SK-N-SH (cell line): ENCODE measurements at regions not wholly inside any gene's neighbourhood (a gene's known extent, or its start where the extent isn't known, plus 50 kb on each side); places are given as distances from the start of the nearest gene placed in this dataset.
"Not testable (repeated sequence)": the region's sequence is repeated elsewhere in the genome, so short reads cannot be mapped to it uniquely, and the experiment has no call there.

ENCODE experiments used
- EP300 ChIP-seq, 2 experiments: IDR thresholded peaks; 2 replicates each; pipeline versions ENCODE4 v1.4.0 to v1.6.1; 2012; ENCODE audit warnings: borderline replicate concordance in 1 of 2, low read depth in 1 of 2, low read length in 1 of 2
- MXI1 ChIP-seq: IDR thresholded peaks from 2 replicates; pipeline ENCODE4 v1.6.1; 2012; ENCODE audit warnings: mild to moderate bottlenecking, low read depth, low read length, improper control_type of control experiment
- POLR2AphosphoS5 ChIP-seq: IDR thresholded peaks from 2 replicates; pipeline ENCODE4 v1.6.1; 2012; ENCODE audit warnings: low read depth, low read length
- RCOR1 ChIP-seq: fragments of 150-350 bp; IDR thresholded peaks from 2 replicates; pipeline ENCODE4 v1.6.1; 2017; ENCODE audit warnings: antibody characterized with exemption, low read length
- SIN3A ChIP-seq: IDR thresholded peaks from 2 replicates; pipeline ENCODE4 v1.6.1; 2012; ENCODE audit warnings: low read depth, mild to moderate bottlenecking, low read length, moderate library complexity, borderline replicate concordance
- SMC3 ChIP-seq: IDR thresholded peaks from 2 replicates; pipeline ENCODE4 v1.6.1; 2012; ENCODE audit warnings: low read depth, low read length, improper control_type of control experiment
- TAF1 ChIP-seq: IDR thresholded peaks from 2 replicates; pipeline ENCODE4 v1.6.1; 2012; ENCODE audit warnings: low read depth, mild to moderate bottlenecking, low read length, moderate library complexity, borderline replicate concordance
- YY1 ChIP-seq: IDR thresholded peaks from 2 replicates; pipeline ENCODE4 v1.4.0; 2012; ENCODE audit warnings: low read depth, mild to moderate bottlenecking
- TF ChIP-seq, protein P1 (sequence below): fragments of 200-600 bp; sonication (generic); IDR thresholded peaks from 2 replicates; pipeline ENCODE4 v1.6.1; 2017; ENCODE audit warnings: antibody characterized with exemption, mild to moderate bottlenecking, moderate library complexity
- TF ChIP-seq, protein P2 (sequence below): IDR thresholded peaks from 2 replicates; pipeline ENCODE4 v1.4.0; 2012; ENCODE audit warnings: low read depth

DNA sequence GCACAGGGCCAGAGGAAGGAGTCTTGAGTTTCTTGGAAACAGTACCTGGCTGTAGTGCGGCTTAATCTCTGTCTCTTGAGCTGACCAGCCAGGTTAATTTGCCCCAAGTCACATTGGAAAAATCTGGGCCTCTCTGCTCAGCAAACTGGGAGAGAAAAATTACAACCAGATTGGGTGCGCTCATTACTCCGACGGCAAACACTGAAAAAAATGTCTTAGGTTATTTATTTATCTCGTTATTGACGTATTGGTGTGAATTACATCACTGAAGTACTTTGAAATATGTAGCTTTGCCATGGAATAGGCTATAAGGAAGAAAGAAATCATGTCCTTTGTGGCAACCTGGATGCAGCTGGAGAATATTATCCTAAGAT lies 139.7 kb upstream of the TPTE start:
- not testable (repeated sequence) for TF ChIP-seq RCOR1; EP300 (IDR thresholded peaks at IDR 0.05; ENCODE audit: borderline replicate concordance in 1 of 2, low read depth in 1 of 2, low read length in 1 of 2); TAF1; SIN3A; POLR2AphosphoS5; SMC3; YY1; MXI1
- TF ChIP-seq, protein P1, sequence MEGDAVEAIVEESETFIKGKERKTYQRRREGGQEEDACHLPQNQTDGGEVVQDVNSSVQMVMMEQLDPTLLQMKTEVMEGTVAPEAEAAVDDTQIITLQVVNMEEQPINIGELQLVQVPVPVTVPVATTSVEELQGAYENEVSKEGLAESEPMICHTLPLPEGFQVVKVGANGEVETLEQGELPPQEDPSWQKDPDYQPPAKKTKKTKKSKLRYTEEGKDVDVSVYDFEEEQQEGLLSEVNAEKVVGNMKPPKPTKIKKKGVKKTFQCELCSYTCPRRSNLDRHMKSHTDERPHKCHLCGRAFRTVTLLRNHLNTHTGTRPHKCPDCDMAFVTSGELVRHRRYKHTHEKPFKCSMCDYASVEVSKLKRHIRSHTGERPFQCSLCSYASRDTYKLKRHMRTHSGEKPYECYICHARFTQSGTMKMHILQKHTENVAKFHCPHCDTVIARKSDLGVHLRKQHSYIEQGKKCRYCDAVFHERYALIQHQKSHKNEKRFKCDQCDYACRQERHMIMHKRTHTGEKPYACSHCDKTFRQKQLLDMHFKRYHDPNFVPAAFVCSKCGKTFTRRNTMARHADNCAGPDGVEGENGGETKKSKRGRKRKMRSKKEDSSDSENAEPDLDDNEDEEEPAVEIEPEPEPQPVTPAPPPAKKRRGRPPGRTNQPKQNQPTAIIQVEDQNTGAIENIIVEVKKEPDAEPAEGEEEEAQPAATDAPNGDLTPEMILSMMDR: not testable (repeated sequence)
- TF ChIP-seq, protein P2, sequence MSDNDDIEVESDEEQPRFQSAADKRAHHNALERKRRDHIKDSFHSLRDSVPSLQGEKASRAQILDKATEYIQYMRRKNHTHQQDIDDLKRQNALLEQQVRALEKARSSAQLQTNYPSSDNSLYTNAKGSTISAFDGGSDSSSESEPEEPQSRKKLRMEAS: not testable (repeated sequence)
